ENCODE measurements at regions not wholly inside any gene's neighbourhood (a gene's known extent, or its start where the extent isn't known, plus 50 kb on each side); places are given as distances from the start of the nearest gene placed in this dataset.
"Not testable (repeated sequence)": the region's sequence is repeated elsewhere in the genome, so short reads cannot be mapped to it uniquely, and the experiment has no call there.

DNA sequence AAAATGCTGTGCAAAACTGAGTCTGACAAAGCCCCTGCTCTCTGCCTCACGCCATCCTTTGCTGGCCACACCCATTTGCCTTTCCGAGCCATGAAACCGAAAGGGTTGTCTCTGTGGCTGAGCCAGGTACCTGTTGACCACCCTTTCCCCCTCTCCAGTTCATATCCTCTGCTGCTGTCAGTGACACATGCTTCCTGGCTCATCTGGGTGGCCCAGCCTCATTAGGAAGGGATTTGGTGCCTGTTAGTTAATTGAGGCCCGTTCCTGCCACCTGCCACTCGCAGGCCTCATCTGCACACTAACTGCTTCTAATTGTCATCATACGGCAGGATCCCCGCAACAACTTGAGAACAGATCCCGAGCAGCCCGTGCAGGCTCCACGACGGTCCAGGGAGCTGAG, 79.2 kb downstream of the OLIG1 start:
- WGBS (ENCODE audit: extremely low coverage, insufficient read length, low lambda C conversion rate), result no CpG with 5 or more reads among the region's 11 CpGs
- no peaks in the 10 kb centered on the region for H3K9me3 ChIP-seq (ENCODE audit: control insufficient read depth, low read depth, low read length)
- H3K27me3 Mint-ChIP-seq (ENCODE audit: low read depth), result peaks cover 4% of the 10 kb centered on the region
- H3K27ac Mint-ChIP-seq, result peak overlapping the region in 1 of 3 experiments; percentile 9; a peak in 1 of 7 replicates
- no peaks in the 10 kb centered on the region for H4K20me1 ChIP-seq (ENCODE audit: control insufficient read depth, insufficient read depth, insufficient read length)
- H4K5ac ChIP-seq (ENCODE audit: insufficient read length, low read depth, low read length), result no peak overlapping the region
- H3K79me2 ChIP-seq (ENCODE audit: insufficient read depth, low read length), result no peaks in the 10 kb centered on the region
- no peak overlapping the region for H2AFZ ChIP-seq (ENCODE audit: low read length)
- no peaks in the 10 kb centered on the region; a peak in 1 of 7 replicates for H3K36me3 Mint-ChIP-seq (ENCODE audit: insufficient read depth in 1 of 3, low read depth in 3 of 3)
- H2BK120ac ChIP-seq (ENCODE audit: low read depth, low read length, poor library complexity, severe bottlenecking), result no peak overlapping the region
- no peak overlapping the region for H3K27ac ChIP-seq (ENCODE audit: insufficient read length, low read depth, low read length)
- no peak overlapping the region for H3K14ac ChIP-seq (ENCODE audit: insufficient read depth, low read length)
- H3K79me1 ChIP-seq (ENCODE audit: insufficient read depth, low read depth, low read length, poor library complexity, severe bottlenecking), result no peaks in the 10 kb centered on the region
- no peak overlapping the region for H4K91ac ChIP-seq (ENCODE audit: insufficient read length, low read depth, low read length)
- H3K27me3 ChIP-seq (ENCODE audit: insufficient read depth, low read length), result no peaks in the 10 kb centered on the region
- H2AK5ac ChIP-seq (ENCODE audit: insufficient read length, low read length), result no peak overlapping the region
- no peak overlapping the region for H3K4me2 ChIP-seq (ENCODE audit: insufficient read depth, insufficient read length, low read length)
- H3K4ac ChIP-seq (ENCODE audit: low read depth, low read length), result no peak overlapping the region
- no peak overlapping the region for H3T11ph ChIP-seq (ENCODE audit: low read length)
- no peak overlapping the region for H3K18ac ChIP-seq (ENCODE audit: insufficient read length, low read depth, low read length)
- H2BK20ac ChIP-seq (ENCODE audit: low read depth, low read length, poor library complexity, severe bottlenecking), result no peak overlapping the region
- no peak overlapping the region for H3K4me3 Mint-ChIP-seq
- no peaks in the 10 kb centered on the region for H3K23me2 ChIP-seq (ENCODE audit: insufficient read length, low read depth, low read length, poor library complexity, severe bottlenecking)
- TF ChIP-seq, protein P1, sequence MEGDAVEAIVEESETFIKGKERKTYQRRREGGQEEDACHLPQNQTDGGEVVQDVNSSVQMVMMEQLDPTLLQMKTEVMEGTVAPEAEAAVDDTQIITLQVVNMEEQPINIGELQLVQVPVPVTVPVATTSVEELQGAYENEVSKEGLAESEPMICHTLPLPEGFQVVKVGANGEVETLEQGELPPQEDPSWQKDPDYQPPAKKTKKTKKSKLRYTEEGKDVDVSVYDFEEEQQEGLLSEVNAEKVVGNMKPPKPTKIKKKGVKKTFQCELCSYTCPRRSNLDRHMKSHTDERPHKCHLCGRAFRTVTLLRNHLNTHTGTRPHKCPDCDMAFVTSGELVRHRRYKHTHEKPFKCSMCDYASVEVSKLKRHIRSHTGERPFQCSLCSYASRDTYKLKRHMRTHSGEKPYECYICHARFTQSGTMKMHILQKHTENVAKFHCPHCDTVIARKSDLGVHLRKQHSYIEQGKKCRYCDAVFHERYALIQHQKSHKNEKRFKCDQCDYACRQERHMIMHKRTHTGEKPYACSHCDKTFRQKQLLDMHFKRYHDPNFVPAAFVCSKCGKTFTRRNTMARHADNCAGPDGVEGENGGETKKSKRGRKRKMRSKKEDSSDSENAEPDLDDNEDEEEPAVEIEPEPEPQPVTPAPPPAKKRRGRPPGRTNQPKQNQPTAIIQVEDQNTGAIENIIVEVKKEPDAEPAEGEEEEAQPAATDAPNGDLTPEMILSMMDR (conservative IDR thresholded peaks at IDR 0.05), result no peak
- H3K4me1 ChIP-seq (ENCODE audit: insufficient read depth, low read length), result 0 out of 2 replicates have a peak, but pooled peaks cover 6% of the 10 kb centered on the region
- no peak overlapping the region for H3K23ac ChIP-seq (ENCODE audit: insufficient read length, low read depth, low read length)
- H3K4me1 Mint-ChIP-seq, result peaks cover 30 to 45% of the 10 kb centered on the region in 2 experiments
- no peak overlapping the region for H2BK15ac ChIP-seq (ENCODE audit: low read depth, low read length)
- no peak for DNase-seq
- no peak overlapping the region for H4K8ac ChIP-seq (replicated peaks; ENCODE audit: insufficient read length, low read depth, low read length)
- no peak overlapping the region for H2BK12ac ChIP-seq (ENCODE audit: insufficient read length, low read depth, low read length)
- H2BK5ac ChIP-seq (ENCODE audit: insufficient read length, low read length), result no peak overlapping the region
- no peaks in the 10 kb centered on the region; a peak in 1 of 5 replicates for H3K9me3 Mint-ChIP-seq
- H3K9ac ChIP-seq (ENCODE audit: extremely low read depth, insufficient read length, low read length), result no peak overlapping the region
- H3K56ac ChIP-seq (ENCODE audit: insufficient read length, low read depth, low read length), result no peak overlapping the region

DNA sequence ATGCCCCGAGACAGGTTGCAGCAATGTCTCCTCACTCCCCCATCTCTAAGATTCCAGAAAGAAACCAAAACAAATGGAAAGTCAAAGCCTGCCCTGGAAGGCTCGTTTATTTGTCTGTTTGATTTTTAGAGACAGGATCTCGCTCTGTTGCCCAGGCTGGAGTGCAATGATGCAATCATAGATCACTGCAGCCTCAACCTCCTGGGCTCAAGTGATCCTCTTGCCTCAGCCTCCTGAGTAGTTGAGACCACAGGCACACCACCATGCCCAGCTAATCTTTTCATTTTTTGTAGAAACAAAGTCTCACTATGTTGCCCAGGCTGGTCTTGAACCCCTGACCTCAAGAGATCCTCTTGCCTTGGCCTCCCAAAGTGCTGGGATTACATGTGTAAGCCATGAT, 78.8 kb upstream of the IFNAR2 start:
- not testable (repeated sequence) for H4K91ac ChIP-seq (ENCODE audit: insufficient read length, low read depth, low read length); H2BK12ac ChIP-seq (ENCODE audit: insufficient read length, low read depth, low read length); H3K14ac ChIP-seq (ENCODE audit: insufficient read depth, low read length); H3K18ac ChIP-seq (ENCODE audit: insufficient read length, low read depth, low read length); H3T11ph ChIP-seq (ENCODE audit: low read length); H3K4me3 Mint-ChIP-seq; H3K23ac ChIP-seq (ENCODE audit: insufficient read length, low read depth, low read length); H4K5ac ChIP-seq (ENCODE audit: insufficient read length, low read depth, low read length); H3K27ac Mint-ChIP-seq; H3K56ac ChIP-seq (ENCODE audit: insufficient read length, low read depth, low read length); H3K9me3 Mint-ChIP-seq; H3K4ac ChIP-seq (ENCODE audit: low read depth, low read length); H3K9me3 ChIP-seq (ENCODE audit: control insufficient read depth, low read depth, low read length); H3K36me3 Mint-ChIP-seq (ENCODE audit: insufficient read depth in 1 of 3, low read depth in 3 of 3); H2BK120ac ChIP-seq (ENCODE audit: low read depth, low read length, poor library complexity, severe bottlenecking); H3K27ac ChIP-seq (ENCODE audit: insufficient read length, low read depth, low read length); H3K79me1 ChIP-seq (ENCODE audit: insufficient read depth, low read depth, low read length, poor library complexity, severe bottlenecking); H2AK5ac ChIP-seq (ENCODE audit: insufficient read length, low read length); H3K4me2 ChIP-seq (ENCODE audit: insufficient read depth, insufficient read length, low read length); H2AFZ ChIP-seq (ENCODE audit: low read length); H2BK5ac ChIP-seq (ENCODE audit: insufficient read length, low read length); H4K8ac ChIP-seq (replicated peaks; ENCODE audit: insufficient read length, low read depth, low read length); H2BK20ac ChIP-seq (ENCODE audit: low read depth, low read length, poor library complexity, severe bottlenecking); H3K27me3 Mint-ChIP-seq (ENCODE audit: low read depth); DNase-seq; H2BK15ac ChIP-seq (ENCODE audit: low read depth, low read length); H3K9ac ChIP-seq (ENCODE audit: extremely low read depth, insufficient read length, low read length); H3K79me2 ChIP-seq (ENCODE audit: insufficient read depth, low read length); H3K23me2 ChIP-seq (ENCODE audit: insufficient read length, low read depth, low read length, poor library complexity, severe bottlenecking); H3K27me3 ChIP-seq (ENCODE audit: insufficient read depth, low read length); H4K20me1 ChIP-seq (ENCODE audit: control insufficient read depth, insufficient read depth, insufficient read length); H3K4me1 ChIP-seq (ENCODE audit: insufficient read depth, low read length)
- H3K4me1 Mint-ChIP-seq, result peaks cover 25 to 35% of the 10 kb centered on the region in 2 experiments
- WGBS (ENCODE audit: extremely low coverage, insufficient read length, low lambda C conversion rate), result no CpG with 5 or more reads among the region's 3 CpGs

Data from H9 (cell line).